Psoas muscle (tissue), 7 donors: ENCODE measurements at regions not wholly inside any gene's neighbourhood (a gene's known extent, or its start where the extent isn't known, plus 50 kb on each side); places are given as distances from the start of the nearest gene placed in this dataset.

ENCODE experiments used
- ATAC-seq, 4 donors: fragments of 200-7000 bp; cut with Tn5 transposase; one replicate each; pipeline ENCODE4 v1.9.1; 2020; ENCODE audit warnings: moderate library complexity in 3 of 4, mild to moderate bottlenecking in 2 of 4
- DNase-seq, 2 donors: peaks; one replicate each; pipeline ENCODE4 v3.0.0-alpha.2; 2020
- H3K27ac ChIP-seq: fragments of 200-600 bp; one replicate; pipeline ENCODE4 v1.8.0; 2022
- H3K27me3 ChIP-seq, 3 donors: fragments of 200-600 bp in 1 of 3; one replicate each; pipeline versions ENCODE4 v1.6.1 to v1.8.0; 2013 to 2022; ENCODE audit warnings: low read length in 2 of 3, mild to moderate bottlenecking in 2 of 3, moderate library complexity in 1 of 3; ENCODE audit not compliant: insufficient read depth in 3 of 3
- H3K36me3 ChIP-seq, 2 donors: fragments of 200-600 bp in 1 of 2; one replicate each; pipeline versions ENCODE4 v1.6.1 to v1.8.0; 2013 to 2022; ENCODE audit warnings: low read depth in 1 of 2, mild to moderate bottlenecking in 1 of 2, moderate library complexity in 1 of 2; ENCODE audit not compliant: insufficient read depth in 1 of 2
- H3K4me1 ChIP-seq: fragments of 200-600 bp; one replicate; pipeline ENCODE4 v1.8.0; 2022
- H3K4me3 ChIP-seq: fragments of 200-600 bp; one replicate; pipeline ENCODE4 v1.8.0; 2022; ENCODE audit warnings: mild to moderate bottlenecking
- H3K9me3 ChIP-seq: fragments of 200-600 bp; one replicate; pipeline ENCODE4 v1.8.0; 2022
- CTCF ChIP-seq: fragments of 200-600 bp; IDR thresholded peaks from one replicate; pipeline ENCODE4 v1.8.0; 2022; ENCODE audit warnings: antibody characterized with exemption
- WGBS, 3 donors: extraction: QIAGEN DNeasy Blood & Tissue Kit; methylation state at CpG; one replicate each; pipeline versions ENCODE4 v1.1.6 to v1.1.7; 2013; 5-methylcytosine and 5-hydroxymethylcytosine counted together
- intact Hi-C, 2 donors: fragments of 100-400 bp; cut with DNase I; formaldehyde crosslinking; loops; one replicate each; pipeline versions ENCODE4 v1.11.0 to v1.14.2; 2022
- donor health status: healthy with polysubstance abuse.
- donor health status: DM: no; HTN: no; CAD: no; lungs with moderate emphysema.
- donor health status: Bipolar disorder and iron deficiency.
- donor health status: healthy.
- donor health status: DM: yes; HTN: yes; CAD: no.
- donor health status: DM: no; HTN: no; CAD: no.
- donor health status: DM: yes; HTN: yes; CAD: no.

DNA sequence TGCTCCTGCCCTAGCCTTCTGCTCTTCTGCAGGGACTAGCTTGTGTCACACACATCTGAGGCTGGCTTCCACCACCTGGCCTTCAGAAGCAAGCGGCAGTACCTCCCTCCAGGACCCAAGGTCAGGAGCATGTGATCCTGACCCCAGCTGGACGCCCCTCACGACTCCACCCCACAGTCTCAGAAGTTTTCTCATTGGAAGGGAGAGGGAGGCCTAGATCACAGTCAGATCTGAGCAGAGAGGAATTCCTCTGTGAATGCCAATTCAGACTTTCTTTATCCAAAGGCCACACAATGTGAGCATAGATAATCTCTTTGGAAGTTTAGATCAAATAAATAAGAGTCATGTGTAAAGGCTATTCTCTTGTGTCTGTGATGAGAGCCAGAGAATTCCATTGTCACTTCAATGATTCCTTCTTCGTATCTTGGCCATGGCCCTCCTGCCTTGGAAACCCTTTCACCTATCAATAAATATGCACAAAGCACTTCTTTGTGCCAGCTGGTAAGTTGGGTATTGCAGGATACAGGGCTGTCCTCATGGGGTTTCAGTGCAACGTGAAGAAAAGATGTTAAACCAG lies 142.9 kb downstream of the SNX19 start:
- DNase-seq (no peak), ATAC-seq (no peak)
- no peak for TF ChIP-seq CTCF
- H3K27ac ChIP-seq = peak overlapping the region; percentile 3
- H3K4me1 ChIP-seq = peaks cover 16% of the 10 kb centered on the region
- H3K4me3 ChIP-seq = no peak overlapping the region
- 58 to 83% (median 72%) methylated on average over 5 of the region's 5 CpGs for WGBS, 3 donors
- intact Hi-C loops = no loop called here
- no peaks in the 10 kb centered on the region for H3K27me3 ChIP-seq
- H3K36me3 ChIP-seq = no peaks in the 10 kb centered on the region
- no peaks in the 10 kb centered on the region for H3K9me3 ChIP-seq

DNA sequence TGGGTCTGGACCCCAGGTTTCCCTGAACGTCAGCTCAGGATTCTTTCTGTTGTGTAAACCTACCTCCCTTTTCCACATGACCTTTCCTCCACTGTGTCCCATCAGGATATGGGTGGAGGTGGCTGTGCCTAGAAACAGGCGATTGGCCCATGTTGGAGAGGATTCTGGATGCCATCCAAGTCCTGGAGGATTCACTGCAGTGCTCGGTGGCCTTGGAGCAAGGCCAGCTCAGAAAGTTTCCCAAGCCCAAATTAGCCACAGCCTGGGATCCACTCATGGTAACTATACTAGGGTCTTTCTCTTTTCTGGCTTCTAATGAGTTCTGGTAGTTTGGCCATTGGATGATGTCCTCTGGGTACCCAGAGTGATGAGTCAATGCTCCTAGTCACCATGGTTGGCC lies 141.6 kb downstream of the SNX19 start:
- no peak overlapping the region for H3K4me3 ChIP-seq
- H3K4me1 ChIP-seq = peaks cover 16% of the 10 kb centered on the region
- no peaks in the 10 kb centered on the region for H3K9me3 ChIP-seq
- H3K27ac ChIP-seq = no peak overlapping the region
- no peaks in the 10 kb centered on the region for H3K36me3 ChIP-seq
- WGBS, 3 donors = 25 to 41% (median 27%) methylated on average over 3 of the region's 3 CpGs
- intact Hi-C loops = no loop called here
- TF ChIP-seq CTCF = no peak
- ATAC-seq = no peak
- no peak for DNase-seq
- no peaks in the 10 kb centered on the region for H3K27me3 ChIP-seq

GRCh38 chr11:130775306-130776060 lies 140.8 kb downstream of the SNX19 start:
- Histone ChIP-seq H3K36me3 (no peaks in the 10 kb centered on the region), H3K9me3 (no peaks in the 10 kb centered on the region), H3K4me3 (no peak overlapping the region), H3K27ac (no peak overlapping the region), H3K27me3 (no peaks in the 10 kb centered on the region), H3K4me1 (peaks cover 16% of the 10 kb centered on the region)
- TF ChIP-seq CTCF = no peak
- DNase-seq = no peak
- 75 to 81% (median 81%) methylated on average over 6 of the region's 6 CpGs for WGBS, 3 donors
- ATAC-seq = no peak
- intact Hi-C loops = no loop called here

- no peak for ATAC-seq
- Histone ChIP-seq H3K9me3 (no peaks in the 10 kb centered on the region), H3K36me3 (no peaks in the 10 kb centered on the region), H3K4me1 (peaks cover 16% of the 10 kb centered on the region), H3K27ac (no peak overlapping the region), H3K4me3 (no peak overlapping the region), H3K27me3 (no peaks in the 10 kb centered on the region)
- intact Hi-C loops = no loop called here
- no peak for DNase-seq
- no peak for TF ChIP-seq CTCF
These were observed 140.2 kb downstream of the SNX19 start for GRCh38 chr11:130776061-130776419.

- DNase-seq = no peak
- peak in 1 of 4 donors; percentile 22 for ATAC-seq
- no peak overlapping the region for H3K4me3 ChIP-seq
- intact Hi-C loops = no loop called here
- TF ChIP-seq CTCF = no peak
- H3K9me3 ChIP-seq = no peaks in the 10 kb centered on the region
- no peaks in the 10 kb centered on the region for H3K27me3 ChIP-seq
- no peak overlapping the region for H3K27ac ChIP-seq
- no peaks in the 10 kb centered on the region for H3K36me3 ChIP-seq
- WGBS, 3 donors = 94 to 98% (median 95%) methylated on average over 15 of the region's 15 CpGs
- H3K4me1 ChIP-seq = peaks cover 9% of the 10 kb centered on the region
These were observed 138.3 kb downstream of the SNX19 start for GRCh38 chr11:130778026-130778425.
